AG04450 (cell line): ENCODE measurements at regions not wholly inside any gene's neighbourhood (a gene's known extent, or its start where the extent isn't known, plus 50 kb on each side); places are given as distances from the start of the nearest gene placed in this dataset.

Experiments used
- CTCF ChIA-PET: fragments of 300-600, 350-600 bp; formaldehyde crosslinking; extraction: SDS; loops from one replicate; lab custom pipeline; 2022; ENCODE audit warnings: antibody characterized with exemption, inconsistent platforms; lab: Charles Lee
- POLR2A ChIA-PET: fragments of 350-600 bp; formaldehyde crosslinking; extraction: SDS; loops from one replicate; lab custom pipeline; 2021; ENCODE audit warnings: antibody characterized with exemption, inconsistent platforms; lab: Yijun Ruan, JAX
- DNase-seq: peaks from one replicate; pipeline ENCODE4 v3.0.0-alpha.2; 2011; ENCODE audit warnings: low read depth, low spot score
- H3K27ac ChIP-seq: one replicate; pipeline ENCODE4 v1.5.1; 2012; ENCODE audit warnings: low read depth, low read length, control low read depth
- H3K27me3 ChIP-seq: one replicate; pipeline ENCODE4 v1.6.0; 2012; ENCODE audit warnings: low read length; ENCODE audit not compliant: control insufficient read depth, insufficient read depth
- H3K4me3 ChIP-seq: 2 replicates; pipeline ENCODE4 v1.5.1; 2011; ENCODE audit warnings: mild to moderate bottlenecking, low read depth, low read length, control low read depth
- H3K9me3 ChIP-seq: 2 replicates; pipeline ENCODE4 v1.5.1; 2012; ENCODE audit warnings: low read length; ENCODE audit not compliant: control insufficient read depth, insufficient read depth
- TF ChIP-seq, protein P1 (sequence below): IDR thresholded peaks from 2 replicates; pipeline ENCODE4 v1.5.1; 2011; ENCODE audit warnings: low read depth, low read length, control low read depth, inconsistent platforms

DNA sequence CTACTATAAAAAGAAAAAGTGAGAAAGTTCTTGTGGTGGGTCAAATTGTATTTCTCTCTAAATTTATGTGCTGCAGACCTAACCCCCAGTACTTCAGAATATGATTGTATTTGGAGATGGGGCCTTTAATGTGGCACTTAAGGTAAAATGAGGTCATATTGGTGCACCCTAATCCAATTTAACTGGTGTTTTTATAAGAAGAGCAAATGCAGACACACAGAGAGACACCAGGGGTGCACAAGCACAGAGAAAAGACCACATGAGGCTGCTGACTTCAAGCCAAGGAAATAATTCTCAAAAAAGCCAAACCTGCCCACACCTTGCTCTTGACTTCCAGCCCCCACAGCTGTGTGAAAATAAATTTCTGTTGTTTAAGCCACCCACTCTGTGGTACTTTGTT is 80.2 kb upstream of the HTR4 start:
- CTCF ChIA-PET: interaction anchor here (0.6 to 17.5 kb wide), 25 partner anchors 10 to 877 kb away, joined by 3 to 1022 read pairs (median 6); no protein-coding TSS in a partner anchor
- H3K9me3 ChIP-seq: no peaks in the 10 kb centered on the region
- TF ChIP-seq, protein P1, sequence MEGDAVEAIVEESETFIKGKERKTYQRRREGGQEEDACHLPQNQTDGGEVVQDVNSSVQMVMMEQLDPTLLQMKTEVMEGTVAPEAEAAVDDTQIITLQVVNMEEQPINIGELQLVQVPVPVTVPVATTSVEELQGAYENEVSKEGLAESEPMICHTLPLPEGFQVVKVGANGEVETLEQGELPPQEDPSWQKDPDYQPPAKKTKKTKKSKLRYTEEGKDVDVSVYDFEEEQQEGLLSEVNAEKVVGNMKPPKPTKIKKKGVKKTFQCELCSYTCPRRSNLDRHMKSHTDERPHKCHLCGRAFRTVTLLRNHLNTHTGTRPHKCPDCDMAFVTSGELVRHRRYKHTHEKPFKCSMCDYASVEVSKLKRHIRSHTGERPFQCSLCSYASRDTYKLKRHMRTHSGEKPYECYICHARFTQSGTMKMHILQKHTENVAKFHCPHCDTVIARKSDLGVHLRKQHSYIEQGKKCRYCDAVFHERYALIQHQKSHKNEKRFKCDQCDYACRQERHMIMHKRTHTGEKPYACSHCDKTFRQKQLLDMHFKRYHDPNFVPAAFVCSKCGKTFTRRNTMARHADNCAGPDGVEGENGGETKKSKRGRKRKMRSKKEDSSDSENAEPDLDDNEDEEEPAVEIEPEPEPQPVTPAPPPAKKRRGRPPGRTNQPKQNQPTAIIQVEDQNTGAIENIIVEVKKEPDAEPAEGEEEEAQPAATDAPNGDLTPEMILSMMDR: no peak
- POLR2A ChIA-PET: no interaction called here
- no peak for DNase-seq
- no peak overlapping the region for H3K4me3 ChIP-seq
- no peak overlapping the region for H3K27ac ChIP-seq
- peaks cover 2% of the 10 kb centered on the region for H3K27me3 ChIP-seq

DNA sequence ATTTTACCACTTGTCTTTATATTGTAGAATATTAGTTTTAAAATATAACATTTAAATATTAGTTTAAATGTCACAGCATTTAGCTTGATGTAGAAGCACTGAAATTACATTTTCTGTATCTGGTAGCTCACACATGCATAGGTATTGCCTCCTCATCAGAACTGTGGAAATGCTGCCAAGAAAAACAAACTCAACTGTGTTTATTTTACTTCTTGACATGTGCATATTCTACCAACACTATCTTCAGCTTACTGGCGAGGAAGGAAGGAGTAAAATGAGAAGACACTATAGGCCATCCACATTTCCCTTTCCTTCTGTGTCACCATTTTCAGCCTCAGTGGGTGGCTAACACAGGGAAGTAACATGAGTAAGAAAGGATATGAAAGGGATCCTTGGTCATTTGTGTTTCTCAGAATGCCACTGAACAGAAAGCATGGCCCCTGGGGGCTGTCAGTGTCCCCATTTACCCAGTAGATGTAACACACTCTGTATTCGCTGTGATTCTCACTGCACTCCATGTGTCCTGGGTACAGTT is 81.0 kb upstream of the HTR4 start:
- TF ChIP-seq, protein P1: no peak
- POLR2A ChIA-PET: no interaction called here
- CTCF ChIA-PET: interaction anchor here (1.1 to 17.5 kb wide), 11 partner anchors 225 to 785 kb away, joined by 3 to 1022 read pairs (median 6); no protein-coding TSS in a partner anchor

DNA sequence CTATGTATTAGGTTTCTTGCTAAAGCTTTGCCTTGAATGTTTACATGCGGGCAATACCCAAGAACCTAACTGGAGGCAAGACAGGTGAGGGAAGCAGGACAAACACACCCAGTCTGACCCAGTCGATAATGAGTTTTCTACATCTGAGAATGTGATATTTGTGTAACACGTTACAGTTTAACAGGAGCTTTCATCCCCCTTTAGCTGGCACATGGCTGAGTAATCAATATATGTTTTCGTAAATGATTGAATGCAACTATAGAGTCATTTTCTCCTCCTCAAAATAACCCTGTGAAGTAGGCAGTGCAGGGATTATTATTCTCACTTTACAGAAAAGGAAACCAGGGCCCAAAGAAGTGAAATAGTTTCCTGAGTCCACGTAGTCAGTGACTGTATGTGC is 84.7 kb upstream of the HTR4 start:
- H3K27ac ChIP-seq: no peak overlapping the region
- CTCF ChIA-PET: interaction anchor here (0.8 to 17.5 kb wide), 10 partner anchors 9 to 379 kb away, joined by 3 to 1022 read pairs (median 47); no protein-coding TSS in a partner anchor
- no peaks in the 10 kb centered on the region; the same call in 1 of the 2 replicates for H3K9me3 ChIP-seq
- DNase-seq: no peak
- TF ChIP-seq, protein P1: no peak
- POLR2A ChIA-PET: no interaction called here
- H3K27me3 ChIP-seq: no peaks in the 10 kb centered on the region
- H3K4me3 ChIP-seq: no peak overlapping the region

More for the DNA sequence above, 81.0 kb upstream of the HTR4 start:
- no peaks in the 10 kb centered on the region for H3K27me3 ChIP-seq
- H3K9me3 ChIP-seq: no peaks in the 10 kb centered on the region
- no peak for DNase-seq
- H3K27ac ChIP-seq: no peak overlapping the region
- no peak overlapping the region for H3K4me3 ChIP-seq

DNA sequence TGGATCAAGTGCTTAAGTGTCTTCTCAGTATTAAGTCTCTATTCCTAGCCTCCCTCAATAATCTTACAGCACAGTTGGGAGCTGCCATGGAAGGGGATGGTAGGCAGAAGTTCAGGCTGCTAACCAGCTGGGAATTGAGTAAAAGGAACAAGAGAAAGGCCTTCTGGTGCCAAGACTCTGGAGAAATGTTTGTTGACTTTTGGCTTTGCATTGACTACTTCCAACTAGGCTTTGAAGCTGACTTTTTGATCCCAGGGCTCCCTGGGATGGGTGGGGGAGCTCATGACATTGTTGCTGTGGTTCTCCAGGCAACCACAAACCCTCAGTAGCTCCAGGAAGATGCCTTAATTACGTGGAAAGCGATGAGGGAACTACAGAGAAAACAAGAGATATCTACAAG is 85.2 kb upstream of the HTR4 start:
- CTCF ChIA-PET: interaction anchor here (0.5 to 17.5 kb wide), 14 partner anchors 9 to 489 kb away, joined by 3 to 1022 read pairs (median 5); no protein-coding TSS in a partner anchor
- POLR2A ChIA-PET: no interaction called here
- Histone ChIP-seq H3K27me3 (no peaks in the 10 kb centered on the region), H3K9me3 (no peaks in the 10 kb centered on the region; the same call in 1 of the 2 replicates), H3K4me3 (no peak overlapping the region), H3K27ac (no peak overlapping the region)
- DNase-seq: no peak
- TF ChIP-seq, protein P1: no peak

DNA sequence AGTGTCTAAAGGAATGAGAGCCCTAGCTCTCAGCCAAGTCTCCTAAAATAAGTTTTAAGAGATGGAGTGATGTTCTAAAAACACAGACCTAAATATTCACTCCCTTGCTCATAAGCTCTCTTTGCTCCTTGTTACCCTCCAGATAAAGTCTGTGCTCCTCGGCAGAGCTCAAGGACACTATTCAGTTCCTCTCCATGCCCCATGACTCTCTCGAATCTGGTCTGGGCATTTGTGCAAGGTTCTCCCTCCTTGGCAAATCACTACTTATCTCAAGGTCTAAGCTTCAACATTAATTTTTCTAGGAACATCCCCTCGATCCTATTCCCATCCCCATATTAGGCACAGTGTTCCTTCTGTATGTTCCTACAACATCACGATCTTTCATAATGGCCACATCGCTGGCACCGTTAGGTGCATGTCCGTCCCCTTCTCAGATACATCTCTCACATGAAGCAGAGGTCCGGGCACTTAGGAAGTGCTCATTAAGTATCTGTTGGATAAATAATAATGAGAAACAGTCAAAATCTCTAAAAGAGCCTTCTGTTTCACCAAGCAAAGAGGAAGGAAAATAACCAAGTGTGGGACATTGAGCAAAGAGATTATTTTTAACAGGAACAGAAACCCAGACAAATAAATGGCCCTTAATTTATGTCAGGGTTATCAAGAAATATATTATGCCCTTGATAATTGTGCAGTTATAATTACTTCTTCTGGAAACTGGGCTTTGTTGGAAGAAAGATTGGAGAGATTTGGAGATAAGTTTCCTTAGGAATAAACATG is 85.9 kb upstream of the HTR4 start:
- DNase-seq: no peak
- POLR2A ChIA-PET: no interaction called here
- no peak overlapping the region for H3K4me3 ChIP-seq
- TF ChIP-seq, protein P1: no peak
- H3K27ac ChIP-seq: no peak overlapping the region
- no peaks in the 10 kb centered on the region; the same call in 1 of the 2 replicates for H3K9me3 ChIP-seq
- H3K27me3 ChIP-seq: no peaks in the 10 kb centered on the region
- CTCF ChIA-PET: interaction anchor here (0.5 to 17.5 kb wide), 51 partner anchors 10 to 529 kb away, joined by 3 to 1022 read pairs (median 6); no protein-coding TSS in a partner anchor
